Hepatocyte (in vitro differentiated cells): ENCODE measurements at regions not wholly inside any gene's neighbourhood (a gene's known extent, or its start where the extent isn't known, plus 50 kb on each side); places are given as distances from the start of the nearest gene placed in this dataset.

Experiments used
- DNase-seq: peaks from one replicate; pipeline ENCODE4 v3.0.0-alpha.2; 2016; ENCODE audit warnings: low spot score
- H2AFZ ChIP-seq: fragments of 200-600 bp; sonication (generic); 2 replicates; pipeline ENCODE4 v1.6.0; 2016; ENCODE audit warnings: antibody characterized with exemption, mild to moderate bottlenecking
- H3K27ac ChIP-seq: fragments of 200-600 bp; sonication (generic); 2 replicates; pipeline ENCODE4 v1.5.1; 2016; ENCODE audit warnings: mild to moderate bottlenecking
- H3K27me3 ChIP-seq: fragments of 200-600 bp; sonication (generic); 2 replicates; pipeline ENCODE4 v1.6.1; 2016
- H3K36me3 ChIP-seq: fragments of 200-600 bp; sonication (generic); replicated peaks from 2 replicates; pipeline ENCODE4 v1.5.1; 2016; ENCODE audit warnings: low read depth; ENCODE audit not compliant: insufficient read depth
- H3K4me1 ChIP-seq: fragments of 200-600 bp; sonication (generic); 2 replicates; pipeline ENCODE4 v1.5.1; 2016; ENCODE audit warnings: mild to moderate bottlenecking, moderate library complexity; ENCODE audit not compliant: insufficient read depth
- H3K4me2 ChIP-seq: fragments of 200-600 bp; sonication (generic); 2 replicates; pipeline ENCODE4 v1.6.0; 2016
- H3K4me3 ChIP-seq: fragments of 200-600 bp; sonication (generic); 2 replicates; pipeline ENCODE4 v1.5.1; 2016; ENCODE audit warnings: mild to moderate bottlenecking
- H3K79me2 ChIP-seq: fragments of 200-600 bp; sonication (generic); 2 replicates; pipeline ENCODE4 v1.6.0; 2017; ENCODE audit warnings: mild to moderate bottlenecking
- H3K9me2 ChIP-seq: fragments of 200-600 bp; sonication (generic); replicated peaks from 2 replicates; pipeline ENCODE4 v1.6.0; 2017; ENCODE audit warnings: mild to moderate bottlenecking; ENCODE audit not compliant: insufficient read depth
- H3K9me3 ChIP-seq: fragments of 200-600 bp; sonication (generic); 2 replicates; pipeline ENCODE4 v1.5.1; 2016; ENCODE audit warnings: low read depth, mild to moderate bottlenecking
- H4K20me1 ChIP-seq: fragments of 200-600 bp; sonication (generic); 2 replicates; pipeline ENCODE4 v1.6.0; 2016; ENCODE audit warnings: mild to moderate bottlenecking; ENCODE audit not compliant: insufficient read depth, poor library complexity, severe bottlenecking
- EZH2 ChIP-seq: fragments of 200-600 bp; sonication (generic); IDR thresholded peaks from 2 replicates; pipeline ENCODE4 v1.6.1; 2016; ENCODE audit warnings: antibody characterized with exemption, mild to moderate bottlenecking, borderline replicate concordance
- EZH2phosphoT487 ChIP-seq: fragments of 200-600 bp; sonication (generic); IDR thresholded peaks from one replicate; pipeline ENCODE4 v1.6.1; 2018; ENCODE audit warnings: antibody characterized with exemption, mild to moderate bottlenecking, low read depth, moderate library complexity; ENCODE audit not compliant: unreplicated experiment, severe bottlenecking
- WGBS: methylation state at CpG from one replicate; pipeline ENCODE4 v1.1.6; 2016; ENCODE audit warnings: low lambda C conversion rate; ENCODE audit errors: missing lambda C conversion rate; 5-methylcytosine and 5-hydroxymethylcytosine counted together
- TF ChIP-seq, protein P1 (sequence below): fragments of 200-600 bp; sonication (generic); IDR thresholded peaks from 2 replicates; pipeline ENCODE4 v1.5.1; 2016; ENCODE audit warnings: antibody characterized with exemption, mild to moderate bottlenecking; ENCODE audit not compliant: poor library complexity

DNA sequence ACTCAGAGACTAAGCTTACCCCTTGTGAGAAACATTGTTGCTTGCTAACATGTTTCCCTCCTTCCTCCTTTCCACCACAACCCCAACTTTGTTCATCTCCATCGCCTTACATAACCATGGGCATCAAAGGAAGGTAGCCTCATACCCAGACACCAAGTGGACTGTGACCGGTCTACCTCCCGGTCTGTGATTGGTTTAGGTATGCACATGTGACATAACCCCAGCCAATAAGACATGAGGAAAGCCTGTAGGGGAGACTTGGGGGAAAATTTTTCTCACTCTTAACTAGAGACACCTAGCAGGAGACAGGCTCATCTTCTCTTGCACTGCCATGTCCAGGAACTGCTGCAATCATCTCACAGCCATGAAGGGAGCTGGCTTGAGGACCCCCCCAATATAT is 120.7 kb downstream of the CDC7 start:
- TF ChIP-seq, protein P1, sequence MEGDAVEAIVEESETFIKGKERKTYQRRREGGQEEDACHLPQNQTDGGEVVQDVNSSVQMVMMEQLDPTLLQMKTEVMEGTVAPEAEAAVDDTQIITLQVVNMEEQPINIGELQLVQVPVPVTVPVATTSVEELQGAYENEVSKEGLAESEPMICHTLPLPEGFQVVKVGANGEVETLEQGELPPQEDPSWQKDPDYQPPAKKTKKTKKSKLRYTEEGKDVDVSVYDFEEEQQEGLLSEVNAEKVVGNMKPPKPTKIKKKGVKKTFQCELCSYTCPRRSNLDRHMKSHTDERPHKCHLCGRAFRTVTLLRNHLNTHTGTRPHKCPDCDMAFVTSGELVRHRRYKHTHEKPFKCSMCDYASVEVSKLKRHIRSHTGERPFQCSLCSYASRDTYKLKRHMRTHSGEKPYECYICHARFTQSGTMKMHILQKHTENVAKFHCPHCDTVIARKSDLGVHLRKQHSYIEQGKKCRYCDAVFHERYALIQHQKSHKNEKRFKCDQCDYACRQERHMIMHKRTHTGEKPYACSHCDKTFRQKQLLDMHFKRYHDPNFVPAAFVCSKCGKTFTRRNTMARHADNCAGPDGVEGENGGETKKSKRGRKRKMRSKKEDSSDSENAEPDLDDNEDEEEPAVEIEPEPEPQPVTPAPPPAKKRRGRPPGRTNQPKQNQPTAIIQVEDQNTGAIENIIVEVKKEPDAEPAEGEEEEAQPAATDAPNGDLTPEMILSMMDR = no peak
- TF ChIP-seq EZH2 = no peak
- no peak for TF ChIP-seq EZH2phosphoT487
- peaks cover 8% of the 10 kb centered on the region for H3K4me1 ChIP-seq
- no peak overlapping the region for H2AFZ ChIP-seq
- H3K9me2 ChIP-seq = no peaks in the 10 kb centered on the region
- H3K36me3 ChIP-seq = no peaks in the 10 kb centered on the region
- H3K79me2 ChIP-seq = no peaks in the 10 kb centered on the region
- no peak overlapping the region for H3K27ac ChIP-seq
- H3K4me3 ChIP-seq = no peak overlapping the region
- no peak overlapping the region for H3K4me2 ChIP-seq
- H3K9me3 ChIP-seq = no peaks in the 10 kb centered on the region
- 98% methylated on average over 3 of the region's 3 CpGs for WGBS
- H4K20me1 ChIP-seq = no peaks in the 10 kb centered on the region
- no peak for DNase-seq
- H3K27me3 ChIP-seq = no peaks in the 10 kb centered on the region

DNA sequence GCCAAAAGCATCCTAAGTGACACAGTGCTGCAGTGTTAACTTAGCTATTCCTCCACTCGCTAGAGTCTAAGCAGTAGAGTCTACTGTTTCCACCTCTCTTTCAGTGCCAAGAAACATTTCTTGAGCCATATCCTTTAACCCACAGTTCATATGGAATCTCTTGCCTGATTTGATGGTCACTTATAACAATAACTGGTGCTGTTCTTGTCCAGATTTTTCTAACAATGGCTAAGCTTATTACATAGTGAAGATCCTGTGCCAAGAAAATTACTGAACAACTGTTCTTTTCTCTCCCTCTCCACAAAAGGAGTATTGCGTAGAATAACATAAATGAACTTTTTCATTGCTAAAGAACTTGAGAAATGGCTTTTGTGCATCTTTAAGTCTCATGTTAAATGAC is 121.3 kb downstream of the CDC7 start:
- Histone ChIP-seq H3K27ac (no peak overlapping the region), H3K4me2 (no peak overlapping the region), H4K20me1 (no peaks in the 10 kb centered on the region), H3K9me3 (no peaks in the 10 kb centered on the region), H3K36me3 (no peaks in the 10 kb centered on the region), H2AFZ (no peak overlapping the region), H3K27me3 (no peaks in the 10 kb centered on the region), H3K4me1 (peaks cover 8% of the 10 kb centered on the region), H3K4me3 (no peak overlapping the region), H3K9me2 (no peaks in the 10 kb centered on the region), H3K79me2 (no peaks in the 10 kb centered on the region)
- TF ChIP-seq, protein P1 = no peak
- no peak for TF ChIP-seq EZH2
- TF ChIP-seq EZH2phosphoT487 = no peak
- no peak for DNase-seq
- WGBS = 100% methylated on average over 2 of the region's 2 CpGs

DNA sequence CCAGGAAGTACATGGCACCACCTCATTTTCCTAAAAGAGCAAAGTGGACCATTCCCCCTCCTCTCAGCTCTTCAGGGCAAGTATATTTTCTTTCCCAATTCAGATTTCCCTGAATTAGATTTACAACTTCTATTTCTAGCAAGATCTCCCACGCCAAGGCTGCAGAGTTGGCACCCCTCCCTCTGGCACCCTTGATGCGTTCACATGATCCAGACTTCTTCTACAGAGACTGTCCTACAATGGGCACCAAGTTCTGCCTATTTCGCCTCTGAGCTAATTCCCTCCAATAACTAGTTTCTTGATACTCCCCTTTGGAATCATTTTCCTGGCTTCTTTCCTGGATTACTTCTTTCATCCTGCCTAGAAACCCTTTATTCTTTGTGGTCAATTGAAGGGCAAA is 122.0 kb downstream of the CDC7 start:
- no peak for DNase-seq
- no peak overlapping the region for H3K27ac ChIP-seq
- no peaks in the 10 kb centered on the region for H3K36me3 ChIP-seq
- no peaks in the 10 kb centered on the region for H4K20me1 ChIP-seq
- H3K79me2 ChIP-seq = no peaks in the 10 kb centered on the region
- 96% methylated on average over 3 of the region's 3 CpGs for WGBS
- no peak overlapping the region for H2AFZ ChIP-seq
- no peak overlapping the region for H3K4me2 ChIP-seq
- H3K27me3 ChIP-seq = no peaks in the 10 kb centered on the region
- TF ChIP-seq EZH2 (no peak), EZH2phosphoT487 (no peak)
- TF ChIP-seq, protein P1 = no peak
- no peaks in the 10 kb centered on the region for H3K9me2 ChIP-seq
- H3K4me3 ChIP-seq = no peak overlapping the region
- peaks cover 2% of the 10 kb centered on the region for H3K4me1 ChIP-seq
- H3K9me3 ChIP-seq = no peaks in the 10 kb centered on the region

DNA sequence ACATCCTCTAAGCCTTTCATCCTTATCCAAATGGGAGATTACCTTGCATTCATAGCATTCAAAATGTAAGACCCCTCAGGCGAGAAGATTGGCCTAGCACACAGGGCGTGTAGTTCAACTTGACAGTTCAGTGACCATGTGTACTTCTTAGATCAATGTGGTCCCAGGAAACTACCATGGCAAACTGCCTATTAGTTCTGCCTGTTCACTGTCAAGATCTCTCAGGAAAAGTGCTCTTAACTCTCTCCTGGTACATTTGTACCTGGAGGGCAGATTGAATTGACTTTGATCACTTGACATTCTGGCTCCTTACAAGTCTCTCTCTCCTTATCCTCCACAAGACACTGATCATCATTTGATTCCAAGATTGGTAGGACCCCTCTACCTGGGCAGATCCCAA is 122.4 kb downstream of the CDC7 start:
- Histone ChIP-seq H2AFZ (no peak overlapping the region), H3K36me3 (no peaks in the 10 kb centered on the region), H3K9me2 (no peaks in the 10 kb centered on the region), H3K4me2 (no peak overlapping the region), H3K79me2 (no peaks in the 10 kb centered on the region), H3K4me1 (no peaks in the 10 kb centered on the region), H3K27me3 (no peaks in the 10 kb centered on the region), H4K20me1 (no peaks in the 10 kb centered on the region), H3K4me3 (no peak overlapping the region), H3K9me3 (no peaks in the 10 kb centered on the region), H3K27ac (no peak overlapping the region)
- WGBS = 77% methylated on average over 2 of the region's 2 CpGs
- DNase-seq = no peak
- TF ChIP-seq EZH2phosphoT487 (no peak), EZH2 (no peak)
- TF ChIP-seq, protein P1 = no peak
